Naive thymus-derived CD8-positive, alpha-beta T cell (primary cell): ENCODE measurements at regions not wholly inside any gene's neighbourhood (a gene's known extent, or its start where the extent isn't known, plus 50 kb on each side); places are given as distances from the start of the nearest gene placed in this dataset.
A peak's percentile ranks its signal among the peaks of the same experiment; 100 is the strongest.

ENCODE experiments used
- ATAC-seq, 2 donors: fragments of 150-1000 bp; cut with Tn5 transposase in 1 of 2; sonication (Bioruptor Pico), chemical (Tn5 transposase) in 1 of 2; 1 replicate in 1 of 2; 2 replicates in 1 of 2; pipeline ENCODE4 v1.10.0; 2021; ENCODE audit warnings: mild to moderate bottlenecking in 2 of 2, moderate library complexity in 2 of 2
- POLR2A ChIA-PET: fragments of 350-600 bp; sonication (Branson Sonifier 250); formaldehyde crosslinking; loops from one replicate; lab custom pipeline; 2021; ENCODE audit warnings: antibody characterized with exemption; lab: Charles Lee
- DNase-seq, 10 donors: peaks; one replicate each; pipeline versions ENCODE4 v3.0.0 to v3.0.0-alpha.2; 2020 to 2022
- H3K27ac Mint-ChIP-seq, 10 donors: one replicate each; pipeline ENCODE4 v1.8.0; 2020 to 2022; ENCODE audit warnings: mild to moderate bottlenecking in 10 of 10, mixed read lengths in 10 of 10, moderate library complexity in 4 of 10, inconsistent platforms in 1 of 10
- H3K27me3 Mint-ChIP-seq, 5 donors: one replicate each; pipeline ENCODE4 v1.8.0; 2021 to 2022; ENCODE audit warnings: mixed read lengths in 5 of 5
- H3K36me3 Mint-ChIP-seq, 3 donors: one replicate each; pipeline ENCODE4 v1.8.0; 2020 to 2022; ENCODE audit warnings: mixed read lengths in 3 of 3, mild to moderate bottlenecking in 2 of 3, inconsistent platforms in 1 of 3
- H3K4me1 Mint-ChIP-seq, 4 donors: one replicate each; pipeline ENCODE4 v1.8.0; 2021 to 2022; ENCODE audit warnings: mixed read lengths in 4 of 4
- H3K4me3 Mint-ChIP-seq, 10 donors: one replicate each; pipeline ENCODE4 v1.8.0; 2020 to 2022; ENCODE audit warnings: mild to moderate bottlenecking in 10 of 10, mixed read lengths in 10 of 10, moderate library complexity in 6 of 10, inconsistent platforms in 1 of 10
- H3K9me3 Mint-ChIP-seq, 9 donors: one replicate each; pipeline ENCODE4 v1.8.0; 2020 to 2022; ENCODE audit warnings: mixed read lengths in 9 of 9, mild to moderate bottlenecking in 3 of 9, inconsistent platforms in 1 of 9, moderate library complexity in 1 of 9

GRCh38 chr16:86095906-86096485 is 197.0 kb downstream of the IRF8 start:
- DNase-seq (peak in 1 of 10 donors; percentile 41), ATAC-seq (no peak)
- no peaks in the 10 kb centered on the region for H3K9me3 Mint-ChIP-seq
- no peaks in the 10 kb centered on the region for H3K4me1 Mint-ChIP-seq
- POLR2A ChIA-PET, result no interaction called here
- peaks cover 0 to 12% (median 0%) of the 10 kb centered on the region in 5 donors for H3K27me3 Mint-ChIP-seq
- no peak overlapping the region for H3K4me3 Mint-ChIP-seq
- no peaks in the 10 kb centered on the region for H3K36me3 Mint-ChIP-seq
- no peak overlapping the region for H3K27ac Mint-ChIP-seq

DNA sequence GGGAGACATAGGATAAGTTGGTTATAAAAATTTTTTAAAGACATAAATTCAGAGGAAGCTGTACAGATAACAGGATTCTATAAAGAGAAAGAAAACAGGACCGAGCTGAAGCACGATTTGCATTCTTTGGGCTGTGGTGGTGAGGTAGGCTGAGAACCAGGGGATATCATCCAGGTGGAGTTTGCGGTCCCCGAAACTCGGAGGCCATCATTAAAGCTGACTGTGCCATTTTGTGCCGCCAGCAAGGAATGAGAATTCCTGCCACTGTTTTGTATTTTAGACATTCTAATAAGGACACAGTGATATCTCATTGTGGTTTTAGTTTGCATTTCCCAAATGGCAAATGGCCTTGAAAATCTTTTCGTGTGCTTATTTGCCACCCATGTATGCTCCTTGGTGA is 197.9 kb downstream of the IRF8 start:
- POLR2A ChIA-PET, result no interaction called here
- no peak overlapping the region for H3K4me3 Mint-ChIP-seq
- ATAC-seq (no peak), DNase-seq (no peak)
- H3K36me3 Mint-ChIP-seq, result no peaks in the 10 kb centered on the region
- H3K27ac Mint-ChIP-seq, result no peak overlapping the region
- peaks cover 0 to 19% (median under 1%) of the 10 kb centered on the region in 5 donors for H3K27me3 Mint-ChIP-seq
- no peaks in the 10 kb centered on the region for H3K4me1 Mint-ChIP-seq
- no peaks in the 10 kb centered on the region for H3K9me3 Mint-ChIP-seq

DNA sequence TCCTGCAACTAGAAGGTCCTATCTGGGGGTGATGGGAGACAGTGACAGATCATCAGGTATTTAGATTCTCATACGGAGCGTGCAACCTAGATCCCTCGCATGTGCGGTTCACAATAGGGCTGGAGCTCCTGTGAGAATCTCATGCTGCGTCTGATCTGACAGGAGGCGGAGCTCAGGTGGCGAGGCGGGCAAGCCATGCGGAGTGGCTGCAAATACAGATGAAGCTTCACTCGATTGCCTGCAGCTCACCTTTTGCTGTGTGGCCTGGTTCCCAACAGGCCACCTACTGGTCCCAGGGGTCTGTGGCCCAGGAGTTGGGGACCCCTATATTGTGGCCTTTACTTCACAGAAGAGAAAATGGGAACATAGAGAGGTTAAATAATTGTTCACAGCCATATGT is 200.4 kb downstream of the IRF8 start:
- Mint-ChIP-seq H3K4me3 (no peak overlapping the region), H3K4me1 (no peaks in the 10 kb centered on the region), H3K36me3 (no peaks in the 10 kb centered on the region), H3K9me3 (no peaks in the 10 kb centered on the region), H3K27ac (no peak overlapping the region), H3K27me3 (peaks cover 0 to 23% (median 6%) of the 10 kb centered on the region in 5 donors)
- POLR2A ChIA-PET, result no interaction called here
- DNase-seq (no peak), ATAC-seq (no peak)

DNA sequence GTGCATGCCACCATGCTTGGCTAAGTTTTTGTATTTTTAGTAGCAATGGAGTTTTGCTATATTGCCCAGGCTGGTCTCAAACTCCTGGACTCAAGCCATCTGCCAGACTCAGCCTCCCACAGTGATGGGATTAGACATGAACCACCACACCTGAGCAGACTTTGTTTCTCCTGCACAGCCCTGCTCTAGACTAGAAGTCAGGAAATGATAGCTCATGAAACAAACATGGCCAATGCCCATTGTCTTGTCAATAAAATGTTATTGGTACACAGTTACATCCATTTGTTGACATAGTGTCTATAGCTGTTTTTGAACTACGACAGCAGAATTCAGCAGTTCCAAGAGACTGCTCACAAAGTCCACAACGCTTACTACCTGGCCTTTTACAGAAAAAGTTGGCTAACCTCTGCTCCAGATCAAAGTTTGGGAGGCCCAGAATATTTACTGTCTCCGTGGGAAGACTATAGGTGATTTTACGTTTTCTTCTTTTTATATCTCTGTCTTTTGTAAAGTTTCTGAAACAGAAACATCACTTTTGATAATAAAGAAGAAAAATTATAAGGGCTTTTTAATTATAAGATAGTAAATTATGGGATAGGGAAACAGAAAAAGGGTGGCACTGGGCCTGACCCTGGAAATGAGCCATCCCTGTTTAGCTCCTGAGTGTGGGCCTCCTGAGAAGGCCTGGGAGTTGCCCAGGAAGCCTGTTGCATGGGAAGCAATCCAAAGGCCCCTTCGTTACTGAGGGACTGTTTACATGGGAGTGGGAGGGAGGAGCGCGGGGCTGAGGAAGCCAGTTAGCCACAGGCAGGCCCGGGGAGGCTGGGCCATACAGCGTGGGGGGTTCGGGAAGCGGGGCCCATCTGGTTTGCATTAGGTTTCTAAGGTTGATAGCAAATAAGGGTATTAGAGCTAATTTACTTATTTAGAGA is 201.5 kb downstream of the IRF8 start:
- Mint-ChIP-seq H3K4me1 (no peaks in the 10 kb centered on the region), H3K27me3 (peaks cover 0 to 20% (median 6%) of the 10 kb centered on the region in 5 donors), H3K9me3 (no peaks in the 10 kb centered on the region), H3K36me3 (no peaks in the 10 kb centered on the region), H3K27ac (no peak overlapping the region), H3K4me3 (no peak overlapping the region)
- DNase-seq (peak in 1 of 10 donors; percentile 40), ATAC-seq (no peak)
- POLR2A ChIA-PET, result no interaction called here

- Mint-ChIP-seq H3K9me3 (no peaks in the 10 kb centered on the region), H3K36me3 (no peaks in the 10 kb centered on the region), H3K27ac (no peak overlapping the region), H3K4me3 (no peak overlapping the region), H3K4me1 (no peaks in the 10 kb centered on the region), H3K27me3 (peaks cover 0 to 19% (median 6%) of the 10 kb centered on the region in 5 donors)
- POLR2A ChIA-PET, result no interaction called here
- DNase-seq, result peak in 1 of 10 donors; percentile 28
- no peak for ATAC-seq
These were observed 202.4 kb downstream of the IRF8 start for GRCh38 chr16:86101137-86101896.

DNA sequence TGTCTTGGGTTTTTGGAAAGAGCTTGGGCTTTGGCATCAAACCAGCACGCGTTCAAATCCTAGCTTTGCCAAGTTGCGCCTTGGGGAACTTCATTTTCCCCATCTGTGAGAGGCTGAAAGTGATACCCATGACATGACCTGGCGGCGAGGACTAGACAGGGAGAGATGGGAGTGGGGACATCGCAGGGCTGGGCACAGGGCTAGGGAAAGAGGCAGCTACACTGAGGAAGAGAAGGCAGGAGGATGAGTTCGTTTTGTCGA is 202.9 kb downstream of the IRF8 start:
- POLR2A ChIA-PET, result no interaction called here
- ATAC-seq (no peak), DNase-seq (peak in 1 of 10 donors; percentile 55)
- no peaks in the 10 kb centered on the region for H3K36me3 Mint-ChIP-seq
- H3K27me3 Mint-ChIP-seq, result peaks cover 0 to 19% (median 6%) of the 10 kb centered on the region in 5 donors
- H3K4me3 Mint-ChIP-seq, result no peak overlapping the region
- H3K4me1 Mint-ChIP-seq, result no peaks in the 10 kb centered on the region
- H3K9me3 Mint-ChIP-seq, result peaks cover 0 to 1% (median 0%) of the 10 kb centered on the region in 9 donors
- no peak overlapping the region for H3K27ac Mint-ChIP-seq

DNA sequence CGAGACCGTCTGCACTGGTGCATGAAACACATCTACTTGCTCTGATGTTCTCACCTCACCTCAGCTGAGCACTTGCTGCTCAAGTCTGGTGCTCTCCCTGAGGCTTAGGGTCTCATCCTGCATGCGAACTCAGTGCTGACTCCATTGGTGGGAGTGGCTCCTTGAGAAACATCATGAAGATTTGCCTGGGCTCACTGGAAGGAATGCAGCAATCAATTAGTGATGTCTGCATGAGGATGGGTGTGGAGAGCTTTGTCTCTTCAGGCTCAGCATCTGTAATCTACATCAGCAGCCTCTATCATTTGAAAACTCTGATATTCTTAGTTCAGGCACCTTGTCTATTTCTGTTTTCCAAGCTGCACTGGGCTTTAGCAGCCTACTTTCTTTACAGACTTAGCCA is 204.4 kb downstream of the IRF8 start:
- peaks cover 0 to 2% (median 0%) of the 10 kb centered on the region in 9 donors for H3K9me3 Mint-ChIP-seq
- no peak for DNase-seq
- H3K27ac Mint-ChIP-seq, result no peak overlapping the region
- POLR2A ChIA-PET, result no interaction called here
- H3K27me3 Mint-ChIP-seq, result peaks cover 0 to 19% (median 6%) of the 10 kb centered on the region in 5 donors
- no peak for ATAC-seq
- H3K4me3 Mint-ChIP-seq, result no peak overlapping the region
- no peaks in the 10 kb centered on the region for H3K4me1 Mint-ChIP-seq
- H3K36me3 Mint-ChIP-seq, result no peaks in the 10 kb centered on the region

- H3K4me1 Mint-ChIP-seq, result no peaks in the 10 kb centered on the region
- peaks cover 0 to 16% (median 6%) of the 10 kb centered on the region in 5 donors for H3K27me3 Mint-ChIP-seq
- POLR2A ChIA-PET, result no interaction called here
These were observed 205.6 kb downstream of the IRF8 start for GRCh38 chr16:86104537-86105048.

DNA sequence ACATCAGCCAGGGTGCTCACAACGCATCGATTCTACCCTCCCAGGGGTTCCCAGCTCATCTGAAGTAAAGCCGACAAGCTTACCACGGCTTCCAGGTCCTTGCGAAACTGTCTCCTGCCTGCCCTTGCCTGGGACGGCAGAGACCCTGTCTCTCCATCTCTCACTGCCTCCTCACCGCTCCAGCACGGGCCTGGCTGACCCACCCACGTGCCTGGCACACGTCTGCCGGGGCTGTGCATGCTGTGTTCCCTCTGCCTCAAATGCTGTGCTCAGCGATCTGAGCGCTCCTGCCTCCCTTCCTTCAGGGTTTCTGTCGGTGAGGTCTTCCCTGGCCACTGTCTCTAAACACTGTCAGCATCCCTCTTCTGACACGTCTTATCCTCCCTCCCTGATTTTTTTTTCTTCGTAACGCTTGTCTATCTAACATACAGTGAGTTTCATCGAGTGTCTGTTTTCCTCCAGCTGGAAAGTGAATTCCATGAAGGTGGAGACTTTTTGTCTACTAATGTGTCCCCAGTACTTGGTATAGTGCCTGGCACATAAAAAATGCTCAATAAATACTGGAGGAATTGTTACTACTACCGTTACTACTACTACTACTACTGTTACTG is 208.4 kb downstream of the IRF8 start:
- H3K9me3 Mint-ChIP-seq, result peaks cover 0 to 2% (median 0%) of the 10 kb centered on the region in 9 donors
- POLR2A ChIA-PET, result no interaction called here
- no peak for ATAC-seq

More at GRCh38 chr16:86104537-86105048, 205.6 kb downstream of the IRF8 start:
- Mint-ChIP-seq H3K4me3 (no peak overlapping the region), H3K27ac (no peak overlapping the region), H3K9me3 (peaks cover 0 to 2% (median 0%) of the 10 kb centered on the region in 9 donors), H3K36me3 (no peaks in the 10 kb centered on the region)
- ATAC-seq (no peak), DNase-seq (peak in 1 of 10 donors; percentile 15)

DNA sequence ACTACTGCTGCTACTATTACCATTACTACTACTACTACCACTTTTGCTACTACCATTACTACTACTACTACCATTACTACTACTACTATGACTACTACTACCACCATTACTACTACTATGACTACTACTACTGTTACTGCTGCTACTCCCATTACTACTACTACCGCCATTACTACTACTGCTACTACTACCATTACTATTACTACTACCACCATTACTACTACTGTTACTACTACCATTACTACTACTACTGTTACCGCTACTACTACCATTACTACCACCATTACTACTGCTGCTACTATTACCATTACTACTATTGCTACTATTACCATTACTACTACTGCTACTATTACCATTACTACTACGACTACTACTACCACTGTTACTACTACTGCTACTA is 209.1 kb downstream of the IRF8 start:
- H3K9me3 Mint-ChIP-seq, result peaks cover 0 to 2% (median 0%) of the 10 kb centered on the region in 9 donors
- H3K4me1 Mint-ChIP-seq, result no peaks in the 10 kb centered on the region
- no peak overlapping the region for H3K4me3 Mint-ChIP-seq
- DNase-seq (no peak), ATAC-seq (no peak)
- no peak overlapping the region for H3K27ac Mint-ChIP-seq
- peaks cover 0 to 22% (median 2%) of the 10 kb centered on the region in 5 donors for H3K27me3 Mint-ChIP-seq
- no peaks in the 10 kb centered on the region for H3K36me3 Mint-ChIP-seq
- POLR2A ChIA-PET, result no interaction called here

More for the DNA sequence above, 208.4 kb downstream of the IRF8 start:
- Mint-ChIP-seq H3K4me1 (no peaks in the 10 kb centered on the region), H3K27ac (no peak overlapping the region), H3K4me3 (no peak overlapping the region), H3K36me3 (no peaks in the 10 kb centered on the region), H3K27me3 (peaks cover 0 to 17% (median 1%) of the 10 kb centered on the region in 5 donors)
- no peak for DNase-seq

GRCh38 chr16:86110134-86110533 is 211.2 kb downstream of the IRF8 start:
- POLR2A ChIA-PET, result no interaction called here
- DNase-seq (no peak), ATAC-seq (no peak)
- Mint-ChIP-seq H3K4me1 (no peaks in the 10 kb centered on the region), H3K27ac (no peak overlapping the region), H3K4me3 (no peak overlapping the region), H3K9me3 (peaks cover 0 to 2% (median 0%) of the 10 kb centered on the region in 9 donors), H3K36me3 (no peaks in the 10 kb centered on the region), H3K27me3 (peaks cover 0 to 27% (median 4%) of the 10 kb centered on the region in 5 donors)

DNA sequence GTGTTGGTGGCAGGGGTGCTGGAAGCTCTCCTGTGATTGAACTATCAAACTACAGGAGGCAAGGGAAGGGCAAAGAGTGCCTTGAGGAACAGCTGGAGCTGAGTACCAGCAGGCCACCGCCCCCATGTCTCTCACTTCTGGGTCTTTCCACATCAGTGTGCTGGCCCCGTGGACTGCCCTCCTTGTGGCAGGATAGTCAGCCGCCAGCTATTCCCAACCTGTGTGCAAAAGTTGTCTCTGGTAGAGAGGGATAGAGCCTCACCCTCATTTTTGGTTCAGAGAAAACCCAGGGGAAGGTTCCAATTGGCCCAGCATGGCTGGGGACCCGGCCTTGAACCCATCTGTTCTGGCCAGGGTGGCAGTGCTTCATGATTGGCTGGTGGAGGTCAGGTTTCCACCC is 211.8 kb downstream of the IRF8 start:
- ATAC-seq, result no peak
- peaks cover 3 to 30% (median 5%) of the 10 kb centered on the region in 5 donors for H3K27me3 Mint-ChIP-seq
- H3K27ac Mint-ChIP-seq, result no peak overlapping the region

More for the DNA sequence above, 211.8 kb downstream of the IRF8 start:
- POLR2A ChIA-PET, result no interaction called here
- no peak overlapping the region for H3K4me3 Mint-ChIP-seq
- H3K4me1 Mint-ChIP-seq, result no peaks in the 10 kb centered on the region
- H3K9me3 Mint-ChIP-seq, result peaks cover 0 to 2% (median 0%) of the 10 kb centered on the region in 9 donors
- H3K36me3 Mint-ChIP-seq, result no peaks in the 10 kb centered on the region
- DNase-seq, result no peak
